Epithelial cell of prostate (primary cell): ENCODE measurements at regions not wholly inside any gene's neighbourhood (a gene's known extent, or its start where the extent isn't known, plus 50 kb on each side); places are given as distances from the start of the nearest gene placed in this dataset.
"Not testable (repeated sequence)": the region's sequence is repeated elsewhere in the genome, so short reads cannot be mapped to it uniquely, and the experiment has no call there.

Experiments used
- DNase-seq: peaks from one replicate; pipeline ENCODE4 v3.0.0-alpha.2; 2011; ENCODE audit warnings: low read depth, low spot score
- H3K27ac ChIP-seq: fragments of 450-650 bp; 2 replicates; pipeline ENCODE4 v1.5.1; 2017; ENCODE audit warnings: mild to moderate bottlenecking

GRCh38 chr2:113386780-113387433 is 50.6 kb upstream of the ZNG1B start:
- not testable (repeated sequence) for DNase-seq

GRCh38 chr2:113379621-113380020 is 57.9 kb upstream of the ZNG1B start:
- not testable (repeated sequence) for DNase-seq

More at GRCh38 chr2:113386780-113387433, 50.6 kb upstream of the ZNG1B start:
- not testable (repeated sequence) for H3K27ac ChIP-seq

GRCh38 chr2:113376913-113377445 is 60.5 kb upstream of the ZNG1B start:
- no peak for DNase-seq
- no peak overlapping the region for H3K27ac ChIP-seq

More at GRCh38 chr2:113379621-113380020, 57.9 kb upstream of the ZNG1B start:
- H3K27ac ChIP-seq = not testable (repeated sequence)

- no peak overlapping the region for H3K27ac ChIP-seq
These were observed 61.1 kb upstream of the ZNG1B start for GRCh38 chr2:113376253-113376912.

GRCh38 chr2:113374857-113375256 is 62.6 kb upstream of the ZNG1B start:
- DNase-seq, H3K27ac ChIP-seq: not testable (repeated sequence)

More at GRCh38 chr2:113376253-113376912, 61.1 kb upstream of the ZNG1B start:
- no peak for DNase-seq

GRCh38 chr2:113372258-113372834 is 65.1 kb upstream of the ZNG1B start:
- H3K27ac ChIP-seq, DNase-seq: not testable (repeated sequence)

GRCh38 chr2:113370478-113371091 is 66.9 kb upstream of the ZNG1B start:
- no peak overlapping the region for H3K27ac ChIP-seq
- DNase-seq = peak; percentile 6

- H3K27ac ChIP-seq = no peak overlapping the region
- DNase-seq = no peak
These were observed 67.5 kb upstream of the ZNG1B start for GRCh38 chr2:113370030-113370429.

GRCh38 chr2:113368581-113368980 is 68.9 kb upstream of the ZNG1B start:
- not testable (repeated sequence) for H3K27ac ChIP-seq, DNase-seq

- H3K27ac ChIP-seq, DNase-seq: not testable (repeated sequence)
These were observed 70.7 kb upstream of the ZNG1B start for GRCh38 chr2:113366821-113367220.

- not testable (repeated sequence) for H3K27ac ChIP-seq, DNase-seq
These were observed 71.7 kb upstream of the ZNG1B start for GRCh38 chr2:113365791-113366190.

GRCh38 chr2:113365290-113365689 is 72.2 kb upstream of the ZNG1B start:
- H3K27ac ChIP-seq, DNase-seq: not testable (repeated sequence)

- no peak overlapping the region for H3K27ac ChIP-seq
- no peak for DNase-seq
These were observed 76.4 kb upstream of the ZNG1B start for GRCh38 chr2:113361051-113361450.

GRCh38 chr2:113357071-113357470 is 78.3 kb upstream of the PAX8 start:
- no peak overlapping the region for H3K27ac ChIP-seq
- DNase-seq = no peak

GRCh38 chr2:113356284-113356683 is 77.6 kb upstream of the PAX8 start:
- not testable (repeated sequence) for DNase-seq, H3K27ac ChIP-seq

- not testable (repeated sequence) for DNase-seq
These were observed 76.8 kb upstream of the PAX8 start for GRCh38 chr2:113355339-113356015.

GRCh38 chr2:113351375-113352355 is 72.9 kb upstream of the PAX8 start:
- no peak overlapping the region for H3K27ac ChIP-seq
- DNase-seq = peak; percentile 16

More at GRCh38 chr2:113355339-113356015, 76.8 kb upstream of the PAX8 start:
- not testable (repeated sequence) for H3K27ac ChIP-seq

- H3K27ac ChIP-seq, DNase-seq: not testable (repeated sequence)
These were observed 65.1 kb upstream of the PAX8 start for GRCh38 chr2:113343800-113344199.

GRCh38 chr2:113342650-113343049 is 63.9 kb upstream of the PAX8 start:
- no peak for DNase-seq

More at GRCh38 chr2:113342650-113343049, 63.9 kb upstream of the PAX8 start:
- H3K27ac ChIP-seq = no peak overlapping the region
